DND-41 (cell line): ENCODE measurements at regions not wholly inside any gene's neighbourhood (a gene's known extent, or its start where the extent isn't known, plus 50 kb on each side); places are given as distances from the start of the nearest gene placed in this dataset.

ENCODE experiments used
- CTCF ChIP-seq: IDR thresholded peaks from 2 replicates; pipeline ENCODE4 v1.5.1; 2012; ENCODE audit warnings: borderline replicate concordance, low read length, moderate library complexity, mild to moderate bottlenecking; ENCODE audit not compliant: poor library complexity, severe bottlenecking; ENCODE audit errors: extremely low read depth
- EZH2 ChIP-seq: IDR thresholded peaks from 3 replicates; pipeline ENCODE4 v1.6.1; 2012; ENCODE audit warnings: borderline replicate concordance, low read depth, mild to moderate bottlenecking, moderate library complexity, low read length, inconsistent platforms; ENCODE audit not compliant: severe bottlenecking

GRCh38 chr6:5930143-5930770 lies 76.5 kb downstream of the NRN1 start:
- TF ChIP-seq CTCF, result no peak
- no peak for TF ChIP-seq EZH2
